Karpas-422 (cell line): ENCODE measurements at regions not wholly inside any gene's neighbourhood (a gene's known extent, or its start where the extent isn't known, plus 50 kb on each side); places are given as distances from the start of the nearest gene placed in this dataset.

Experiments used
- DNase-seq: peaks from one replicate; pipeline ENCODE4 v3.0.0-alpha.2; 2015
- H2AFZ ChIP-seq: fragments of 200-600 bp; sonication (generic); 2 replicates; pipeline ENCODE4 v1.6.1; 2014; ENCODE audit warnings: antibody characterized with exemption, low read length, mixed read lengths
- H3K27ac ChIP-seq: fragments of 200-600 bp; sonication (generic); 2 replicates; pipeline ENCODE4 v1.5.1; 2014; ENCODE audit warnings: mild to moderate bottlenecking, low read length, moderate library complexity
- H3K27me3 ChIP-seq: fragments of 200-600 bp; sonication (generic); 2 replicates; pipeline ENCODE4 v1.6.1; 2014; ENCODE audit warnings: low read length, mixed read lengths
- H3K36me3 ChIP-seq: fragments of 200-600 bp; sonication (generic); 2 replicates; pipeline ENCODE4 v1.6.1; 2014; ENCODE audit warnings: low read length, mixed read lengths; ENCODE audit not compliant: insufficient read depth
- H3K4me1 ChIP-seq: fragments of 200-600 bp; sonication (generic); 2 replicates; pipeline ENCODE4 v1.6.1; 2014; ENCODE audit warnings: mild to moderate bottlenecking, low read length, mixed read lengths
- H3K4me2 ChIP-seq: fragments of 200-600 bp; sonication (generic); 2 replicates; pipeline ENCODE4 v1.6.1; 2014; ENCODE audit warnings: low read length, low read depth, mild to moderate bottlenecking; ENCODE audit not compliant: poor library complexity, severe bottlenecking
- H3K4me3 ChIP-seq: fragments of 200-600 bp; sonication (generic); 2 replicates; pipeline ENCODE4 v1.5.1; 2014; ENCODE audit warnings: mild to moderate bottlenecking, antibody characterized with exemption, low read length, mixed read lengths
- H3K79me2 ChIP-seq: fragments of 200-600 bp; sonication (generic); 2 replicates; pipeline ENCODE4 v1.6.1; 2014; ENCODE audit warnings: mild to moderate bottlenecking, low read length, mixed read lengths
- H3K9ac ChIP-seq: fragments of 200-600 bp; sonication (generic); 2 replicates; pipeline ENCODE4 v1.6.0; 2014; ENCODE audit warnings: low read length
- H3K9me2 ChIP-seq: fragments of 200-600 bp; sonication (generic), shearing (Covaris generic); replicated peaks from 2 replicates; pipeline ENCODE4 v1.6.0; 2014; ENCODE audit warnings: mild to moderate bottlenecking, low read length, moderate library complexity; ENCODE audit not compliant: insufficient read depth
- H3K9me3 ChIP-seq: fragments of 300-700, 200-600 bp; sonication (generic); 2 replicates; pipeline ENCODE4 v1.6.1; 2014; ENCODE audit warnings: low read length, mixed read lengths
- H4K20me1 ChIP-seq: fragments of 200-600 bp; sonication (generic); 2 replicates; pipeline ENCODE4 v1.6.1; 2014; ENCODE audit warnings: mild to moderate bottlenecking, antibody characterized with exemption, low read length, low read depth; ENCODE audit not compliant: insufficient read depth

DNA sequence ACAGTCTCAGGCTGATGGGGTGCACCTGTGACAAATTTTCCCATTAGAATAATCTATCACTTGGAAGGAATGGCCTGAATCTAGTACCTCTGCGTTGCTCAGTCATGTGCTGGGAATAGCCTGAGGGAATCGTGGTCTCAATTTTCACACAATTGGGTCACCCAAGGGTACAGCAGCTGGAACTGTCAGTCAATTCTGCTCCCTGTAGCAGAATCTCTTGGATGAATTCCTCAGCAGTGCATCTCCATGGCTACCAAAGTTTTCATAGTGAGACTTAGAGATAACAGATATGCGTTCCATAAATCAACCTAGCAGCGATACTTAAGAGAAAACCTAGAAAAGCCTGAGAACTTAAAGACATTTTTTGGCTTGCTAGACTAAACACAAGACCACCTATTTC lies 288.7 kb upstream of the CTSO start:
- Histone ChIP-seq H3K9ac (no peak overlapping the region), H3K9me2 (no peaks in the 10 kb centered on the region), H3K4me1 (no peaks in the 10 kb centered on the region), H3K9me3 (no peaks in the 10 kb centered on the region), H3K4me3 (no peak overlapping the region), H3K36me3 (no peaks in the 10 kb centered on the region), H4K20me1 (no peaks in the 10 kb centered on the region), H3K27ac (no peak overlapping the region), H3K4me2 (no peak overlapping the region), H3K27me3 (0 out of 2 replicates have a peak, but pooled peaks cover 5% of the 10 kb centered on the region), H2AFZ (no peak overlapping the region), H3K79me2 (no peaks in the 10 kb centered on the region)
- DNase-seq, result no peak

DNA sequence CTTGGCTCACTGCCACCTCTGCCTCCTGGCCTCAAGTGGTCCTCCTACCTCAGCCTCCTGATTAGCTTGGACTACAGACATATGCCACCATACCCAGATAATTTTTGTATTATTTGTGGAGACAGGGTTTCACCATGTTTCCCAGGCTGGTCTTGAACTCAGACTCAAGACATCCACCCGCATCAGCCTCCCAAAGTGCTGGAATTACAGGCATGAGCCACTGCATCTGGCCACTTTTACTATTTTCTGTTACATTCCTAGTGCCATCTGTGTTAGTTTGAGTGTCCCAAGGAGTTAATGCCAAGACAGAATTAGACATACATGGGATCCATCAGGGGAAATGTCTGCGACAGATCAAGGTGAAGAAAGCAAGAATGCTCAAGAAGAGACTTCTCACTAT lies 288.2 kb upstream of the CTSO start:
- Histone ChIP-seq H3K9me3 (no peaks in the 10 kb centered on the region), H3K27ac (no peak overlapping the region), H4K20me1 (no peaks in the 10 kb centered on the region), H2AFZ (no peak overlapping the region), H3K9me2 (no peaks in the 10 kb centered on the region), H3K79me2 (no peaks in the 10 kb centered on the region), H3K9ac (no peak overlapping the region), H3K4me1 (no peaks in the 10 kb centered on the region), H3K4me2 (no peak overlapping the region), H3K27me3 (0 out of 2 replicates have a peak, but pooled peaks cover 5% of the 10 kb centered on the region), H3K36me3 (no peaks in the 10 kb centered on the region), H3K4me3 (no peak overlapping the region)
- no peak for DNase-seq

DNA sequence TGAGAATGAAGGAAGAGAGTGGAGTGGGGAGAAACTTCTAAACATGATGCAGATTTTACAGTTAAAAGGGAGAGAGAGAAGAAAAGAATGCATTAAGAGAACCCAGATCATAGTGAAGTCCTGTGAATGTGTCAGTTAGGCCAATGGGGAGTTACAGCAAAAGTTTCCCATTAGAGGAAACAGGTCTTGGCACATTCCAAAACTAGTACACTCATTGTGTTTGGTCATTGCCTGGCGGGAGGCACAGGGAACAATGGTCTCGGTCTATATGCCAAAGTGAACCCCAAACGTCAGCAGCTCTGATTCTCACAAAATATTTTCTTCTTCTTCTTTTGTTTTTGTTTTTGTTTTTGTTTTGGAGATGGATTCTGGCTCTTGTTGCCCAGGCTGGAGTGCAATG lies 284.5 kb upstream of the CTSO start:
- H3K4me2 ChIP-seq, result no peak overlapping the region
- no peak overlapping the region for H3K27ac ChIP-seq
- H3K9me2 ChIP-seq, result no peaks in the 10 kb centered on the region
- DNase-seq, result no peak
- H3K79me2 ChIP-seq, result no peaks in the 10 kb centered on the region
- H3K27me3 ChIP-seq, result 0 out of 2 replicates have a peak, but pooled peaks cover 5% of the 10 kb centered on the region
- no peak overlapping the region for H3K9ac ChIP-seq
- H3K9me3 ChIP-seq, result no peaks in the 10 kb centered on the region
- H3K4me1 ChIP-seq, result no peaks in the 10 kb centered on the region
- H3K36me3 ChIP-seq, result no peaks in the 10 kb centered on the region
- no peak overlapping the region for H3K4me3 ChIP-seq
- no peaks in the 10 kb centered on the region for H4K20me1 ChIP-seq
- no peak overlapping the region for H2AFZ ChIP-seq

DNA sequence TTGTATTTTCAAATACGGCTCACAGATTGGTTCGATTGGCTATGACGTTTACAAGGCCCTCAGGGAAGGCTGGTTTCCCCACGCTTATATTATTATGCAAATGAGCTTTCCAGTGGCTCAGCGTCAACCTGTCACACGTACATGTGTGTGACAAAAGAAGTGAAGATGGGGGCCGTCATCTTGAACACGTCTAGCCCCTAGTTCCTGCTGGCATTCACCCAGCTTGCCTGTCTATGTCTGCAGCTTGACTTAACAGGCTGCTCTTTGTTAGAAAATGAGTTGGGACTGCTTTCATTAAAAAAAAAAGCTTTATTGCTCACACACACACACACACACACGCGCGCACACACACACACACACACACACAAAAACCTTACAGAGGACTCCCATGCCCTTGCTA lies 283.6 kb upstream of the CTSO start:
- Histone ChIP-seq H2AFZ (no peak overlapping the region), H3K4me1 (no peaks in the 10 kb centered on the region), H3K27ac (no peak overlapping the region), H3K79me2 (no peaks in the 10 kb centered on the region), H3K4me2 (no peak overlapping the region), H4K20me1 (no peaks in the 10 kb centered on the region), H3K9me2 (no peaks in the 10 kb centered on the region), H3K4me3 (no peak overlapping the region), H3K36me3 (no peaks in the 10 kb centered on the region), H3K9ac (no peak overlapping the region), H3K27me3 (0 out of 2 replicates have a peak, but pooled peaks cover 3% of the 10 kb centered on the region), H3K9me3 (no peaks in the 10 kb centered on the region)
- no peak for DNase-seq

DNA sequence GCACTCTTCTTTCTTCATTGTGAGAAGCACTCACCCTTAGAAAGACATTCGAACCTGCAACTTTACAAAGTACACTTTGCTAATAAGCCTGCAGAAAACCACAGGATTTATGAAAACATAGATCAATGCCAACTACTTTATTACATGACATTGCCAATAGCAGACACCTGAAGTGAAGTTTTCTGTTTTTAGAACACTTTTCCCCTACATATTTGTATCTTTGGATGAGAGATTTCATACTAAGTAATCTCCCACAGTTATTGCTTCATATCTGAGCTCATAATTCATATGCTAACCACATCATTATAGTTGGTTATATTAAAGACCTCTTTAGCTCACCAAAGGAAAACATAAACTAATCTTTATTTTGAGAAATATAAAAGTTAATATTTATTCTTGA lies 276.5 kb upstream of the CTSO start:
- H3K79me2 ChIP-seq, result no peaks in the 10 kb centered on the region
- H3K4me2 ChIP-seq, result no peak overlapping the region
- no peak overlapping the region for H3K27ac ChIP-seq
- no peaks in the 10 kb centered on the region for H3K36me3 ChIP-seq
- H3K4me1 ChIP-seq, result no peaks in the 10 kb centered on the region
- no peaks in the 10 kb centered on the region for H3K27me3 ChIP-seq
- no peaks in the 10 kb centered on the region for H3K9me2 ChIP-seq
- no peaks in the 10 kb centered on the region for H4K20me1 ChIP-seq
- H3K9ac ChIP-seq, result no peak overlapping the region
- no peak overlapping the region for H3K4me3 ChIP-seq
- no peaks in the 10 kb centered on the region for H3K9me3 ChIP-seq
- H2AFZ ChIP-seq, result no peak overlapping the region
- no peak for DNase-seq

- H4K20me1 ChIP-seq, result no peaks in the 10 kb centered on the region
- no peak overlapping the region for H3K4me3 ChIP-seq
- H3K4me1 ChIP-seq, result no peaks in the 10 kb centered on the region
- H3K27me3 ChIP-seq, result no peaks in the 10 kb centered on the region
- no peak for DNase-seq
- no peak overlapping the region for H3K9ac ChIP-seq
- H3K9me3 ChIP-seq, result no peaks in the 10 kb centered on the region
- H3K27ac ChIP-seq, result no peak overlapping the region
- H3K36me3 ChIP-seq, result no peaks in the 10 kb centered on the region
- H3K4me2 ChIP-seq, result no peak overlapping the region
- no peak overlapping the region for H2AFZ ChIP-seq
- no peaks in the 10 kb centered on the region for H3K9me2 ChIP-seq
- H3K79me2 ChIP-seq, result no peaks in the 10 kb centered on the region
Observed at GRCh38 chr4:156228676-156229075, 275.0 kb upstream of the CTSO start.

GRCh38 chr4:156227321-156227720 lies 273.7 kb upstream of the CTSO start:
- Histone ChIP-seq H3K27ac (no peak overlapping the region), H3K9me3 (no peaks in the 10 kb centered on the region), H4K20me1 (no peaks in the 10 kb centered on the region), H3K79me2 (no peaks in the 10 kb centered on the region), H3K9me2 (no peaks in the 10 kb centered on the region), H3K9ac (no peak overlapping the region), H3K4me1 (no peaks in the 10 kb centered on the region), H2AFZ (no peak overlapping the region), H3K36me3 (no peaks in the 10 kb centered on the region), H3K4me2 (no peak overlapping the region), H3K27me3 (no peaks in the 10 kb centered on the region), H3K4me3 (no peak overlapping the region)
- DNase-seq, result no peak

DNA sequence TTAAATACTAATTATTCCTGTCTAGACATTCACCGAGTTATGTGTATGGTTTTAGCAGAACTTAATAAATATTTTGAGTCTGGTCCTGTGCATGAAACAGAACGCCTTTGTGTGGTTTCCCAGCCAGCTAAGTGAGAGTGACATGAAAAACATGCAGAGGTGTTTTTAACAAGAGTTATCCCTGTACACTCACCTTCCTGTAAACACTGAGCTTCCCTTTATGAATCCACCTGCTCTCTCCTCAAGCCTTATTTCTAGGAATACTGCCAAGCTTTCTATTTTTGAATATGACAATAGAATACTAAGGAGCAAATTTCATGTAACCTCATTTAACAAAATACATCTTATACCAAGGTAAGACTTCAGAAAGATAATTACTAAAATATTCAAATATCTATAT lies 270.3 kb upstream of the CTSO start:
- H4K20me1 ChIP-seq, result no peaks in the 10 kb centered on the region
- no peak overlapping the region for H3K27ac ChIP-seq
- H3K36me3 ChIP-seq, result no peaks in the 10 kb centered on the region
- no peak overlapping the region for H3K4me3 ChIP-seq
- no peaks in the 10 kb centered on the region for H3K27me3 ChIP-seq
- H3K9ac ChIP-seq, result no peak overlapping the region
- H3K9me3 ChIP-seq, result no peaks in the 10 kb centered on the region
- no peak overlapping the region for H2AFZ ChIP-seq
- H3K4me2 ChIP-seq, result no peak overlapping the region
- H3K4me1 ChIP-seq, result no peaks in the 10 kb centered on the region
- H3K79me2 ChIP-seq, result no peaks in the 10 kb centered on the region
- no peaks in the 10 kb centered on the region for H3K9me2 ChIP-seq
- DNase-seq, result no peak

GRCh38 chr4:156217236-156217635 lies 263.6 kb upstream of the CTSO start:
- no peak overlapping the region for H3K9ac ChIP-seq
- H3K27me3 ChIP-seq, result no peaks in the 10 kb centered on the region
- H3K4me1 ChIP-seq, result no peaks in the 10 kb centered on the region
- H3K27ac ChIP-seq, result no peak overlapping the region
- no peak overlapping the region for H3K4me2 ChIP-seq
- H3K79me2 ChIP-seq, result no peaks in the 10 kb centered on the region
- no peaks in the 10 kb centered on the region for H3K9me2 ChIP-seq
- H3K36me3 ChIP-seq, result no peaks in the 10 kb centered on the region
- H3K9me3 ChIP-seq, result no peaks in the 10 kb centered on the region
- H3K4me3 ChIP-seq, result no peak overlapping the region
- DNase-seq, result no peak
- H4K20me1 ChIP-seq, result no peaks in the 10 kb centered on the region
- H2AFZ ChIP-seq, result no peak overlapping the region
